ACHN (cell line): ENCODE measurements at regions not wholly inside any gene's neighbourhood (a gene's known extent, or its start where the extent isn't known, plus 50 kb on each side); places are given as distances from the start of the nearest gene placed in this dataset.

ENCODE experiments used
- DNase-seq: peaks from one replicate; pipeline ENCODE4 v3.0.0-alpha.2; 2015
- in situ Hi-C: cut with HindIII; loops from 2 replicates; pipeline ENCODE4 v1.10.0; 2017; ENCODE audit warnings: low sequenced_read_pairs, low pct_ligation_motif_present, low pct_unique_long_range_greater_than_20kb

- DNase-seq: no peak
- in situ Hi-C loops: no loop called here
These were observed 78.9 kb upstream of the MROH9 start for GRCh38 chr1:170856455-170856854.

DNA sequence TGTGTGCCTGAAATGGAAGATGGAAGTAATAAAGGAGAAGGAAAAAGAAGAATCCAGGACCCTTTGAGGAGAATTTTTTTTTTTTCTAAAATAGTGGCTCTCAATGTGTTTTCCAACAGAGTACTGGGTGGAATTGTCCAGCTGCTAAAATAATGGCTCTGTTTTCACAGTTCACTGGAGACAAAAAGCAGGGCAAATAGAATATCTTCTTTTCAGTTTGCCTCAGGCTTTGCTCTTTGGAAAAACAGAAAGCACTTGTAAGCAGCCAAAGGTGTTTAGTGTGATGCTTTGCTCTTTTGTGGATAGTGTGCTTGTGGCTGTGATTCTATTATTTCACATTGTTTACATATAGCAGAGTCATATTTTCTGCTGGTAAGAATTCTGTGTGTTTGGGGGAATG, 77.4 kb upstream of the MROH9 start:
- no peak for DNase-seq
- in situ Hi-C loops: no loop called here

- in situ Hi-C loops: no loop called here
- DNase-seq: no peak
These were observed 71.7 kb upstream of the MROH9 start for GRCh38 chr1:170863621-170864020.

DNA sequence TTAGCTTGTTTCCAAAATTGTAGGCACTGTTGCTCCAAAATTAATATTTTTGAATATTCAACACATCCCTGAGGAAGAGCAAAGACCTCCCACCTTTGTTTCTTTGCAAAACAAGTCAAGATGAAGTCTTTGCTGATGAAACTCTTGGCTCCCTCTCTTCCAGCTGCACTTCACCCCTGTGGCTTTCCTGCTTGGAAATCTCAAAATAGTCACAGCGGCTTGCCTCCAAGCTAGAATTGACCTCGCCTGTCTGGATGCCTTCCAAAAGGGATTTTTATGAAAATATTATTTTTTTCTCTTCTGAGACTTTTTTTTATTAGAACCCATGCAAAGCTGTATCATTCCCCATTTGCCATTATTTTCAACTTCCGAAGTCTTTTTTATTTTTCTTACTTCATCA, 71.1 kb upstream of the MROH9 start:
- no peak for DNase-seq
- in situ Hi-C loops: no loop called here

GRCh38 chr1:170864876-170865538, 70.3 kb upstream of the MROH9 start:
- in situ Hi-C loops: no loop called here
- no peak for DNase-seq

GRCh38 chr1:170866646-170867045, 68.7 kb upstream of the MROH9 start:
- in situ Hi-C loops: no loop called here
- DNase-seq: no peak

GRCh38 chr1:170871868-170872267, 63.5 kb upstream of the MROH9 start:
- in situ Hi-C loops: no loop called here

DNA sequence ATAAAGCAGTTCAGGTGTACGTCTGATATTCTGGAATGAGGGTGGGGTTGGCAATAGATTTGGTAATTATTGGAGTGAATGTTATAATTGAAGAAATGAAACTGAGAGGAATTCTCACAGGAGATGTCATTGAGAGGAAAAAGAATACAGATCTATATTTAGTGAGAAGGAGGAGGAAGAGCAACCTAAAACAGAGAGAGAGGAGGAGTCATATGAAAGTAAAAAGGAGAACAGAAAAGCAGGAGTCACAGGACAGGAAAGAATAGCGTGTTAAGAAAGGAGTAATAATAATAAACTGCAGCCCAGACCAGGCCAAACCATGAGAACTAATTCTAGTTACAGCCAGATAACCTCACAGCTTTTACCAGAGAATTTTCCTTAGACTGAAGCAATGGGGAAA, 62.7 kb upstream of the MROH9 start:
- in situ Hi-C loops: no loop called here
- no peak for DNase-seq

More at GRCh38 chr1:170871868-170872267, 63.5 kb upstream of the MROH9 start:
- no peak for DNase-seq

DNA sequence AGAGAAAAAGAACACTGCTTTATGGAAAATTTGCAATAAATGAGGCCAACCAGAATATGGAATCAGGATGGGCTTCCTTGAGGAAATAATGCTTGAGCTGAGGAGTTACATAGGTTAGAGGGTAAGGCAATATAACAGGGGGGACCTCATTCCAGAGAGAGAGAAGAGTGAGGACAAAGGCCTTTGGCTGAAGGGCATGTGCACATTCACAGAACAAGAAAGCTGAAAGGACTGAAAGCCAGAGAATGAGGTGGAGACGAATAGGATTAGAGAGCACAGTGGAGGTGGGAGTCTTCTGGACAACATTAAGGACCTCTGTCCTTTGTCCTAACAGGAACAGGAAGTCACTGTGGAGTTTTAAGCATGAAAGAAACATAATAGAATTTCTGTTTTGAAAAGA, 60.7 kb upstream of the MROH9 start:
- in situ Hi-C loops: no loop called here
- DNase-seq: no peak

DNA sequence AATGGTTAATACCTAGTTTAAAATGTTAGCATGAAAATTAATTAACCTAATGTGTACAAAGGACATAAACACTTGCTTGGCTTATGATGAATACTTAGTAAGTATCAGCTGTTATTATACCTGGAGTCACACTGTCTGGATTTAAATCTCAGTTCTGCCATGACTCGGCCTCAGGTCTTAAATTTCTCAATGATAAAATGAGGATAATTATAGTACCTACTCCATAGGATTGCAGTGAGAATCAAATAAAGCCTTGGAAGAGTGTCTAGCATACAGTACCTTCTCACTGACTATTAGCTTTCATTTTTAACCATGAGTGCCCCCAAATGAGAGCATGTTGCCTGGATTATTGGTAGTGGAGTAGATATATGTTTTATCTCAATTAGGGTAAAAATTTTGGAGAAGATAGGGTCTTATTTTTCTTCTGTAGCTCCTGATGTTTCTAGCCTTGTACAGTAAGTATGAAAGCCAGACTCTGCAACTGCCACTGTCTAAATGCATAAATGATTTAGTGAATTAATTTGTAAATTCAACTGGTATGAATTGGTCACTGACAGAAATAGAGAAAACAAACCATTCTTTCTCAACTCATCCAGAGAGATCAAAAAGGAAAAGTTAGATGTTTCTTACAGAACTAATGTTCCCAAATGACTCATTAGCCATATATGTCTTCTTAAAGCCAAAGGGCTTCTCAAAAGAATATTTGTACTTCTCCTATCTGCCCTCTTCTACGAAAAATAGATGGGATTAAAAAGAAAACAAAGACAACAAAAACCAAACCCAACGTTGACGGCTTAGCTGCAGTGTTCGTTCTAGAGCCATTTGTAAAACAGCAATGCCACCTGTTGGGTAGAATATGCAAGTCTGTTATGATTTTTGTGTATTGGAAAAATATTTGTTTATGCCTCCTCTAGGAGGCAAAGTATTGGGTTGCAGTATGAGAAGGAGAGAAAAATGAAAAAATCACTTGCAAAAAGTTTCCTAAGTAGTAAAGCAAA, 53.8 kb upstream of the MROH9 start:
- peak; percentile 19 for DNase-seq
- in situ Hi-C loops: no loop called here
